K562 (cell line): ENCODE measurements at regions not wholly inside any gene's neighbourhood (a gene's known extent, or its start where the extent isn't known, plus 50 kb on each side); places are given as distances from the start of the nearest gene placed in this dataset.

Source experiments
- BHLHE40 ChIP-seq: IDR thresholded peaks from 2 replicates; pipeline ENCODE4 v1.6.1; 2011; ENCODE audit warnings: low read length, improper control_type of control experiment
- HNRNPK ChIP-seq: fragments of 200-400 bp; formaldehyde crosslinking; IDR thresholded peaks from one replicate; pipeline ENCODE4 v1.6.1; 2018; ENCODE audit warnings: mild to moderate bottlenecking, low read depth, low read length; ENCODE audit not compliant: poor library complexity, severe bottlenecking
- ZNF133 ChIP-seq: fragments of 250-450 bp; sonication (Bioruptor Pico); IDR thresholded peaks from 2 replicates; pipeline ENCODE4 v1.4.0; 2020; ENCODE audit warnings: mild to moderate bottlenecking
- ZNF23 ChIP-seq: fragments of 250-450 bp; sonication (Bioruptor Pico); IDR thresholded peaks from 2 replicates; pipeline ENCODE4 v1.4.0; 2020; ENCODE audit warnings: mild to moderate bottlenecking
- ZNF24 ChIP-seq: fragments of 450-650 bp; IDR thresholded peaks from 2 replicates; pipeline ENCODE4 v1.6.1; 2016
- ZNF764 ChIP-seq: fragments of 250-450 bp; sonication (Bioruptor Pico); IDR thresholded peaks from 2 replicates; pipeline ENCODE4 v1.4.0; 2020; ENCODE audit warnings: low read depth, mild to moderate bottlenecking, moderate library complexity
- TF ChIP-seq, protein P1 (sequence below), 3 experiments: IDR thresholded peaks in 2 of 3; conservative IDR thresholded peaks in 1 of 3; 2 replicates each; pipeline ENCODE4 v1.5.1; 2011 to 2012; ENCODE audit warnings: low read length in 3 of 3, mild to moderate bottlenecking in 3 of 3, control low read depth in 2 of 3, improper control_type of control experiment in 1 of 3, inconsistent platforms in 1 of 3, low read depth in 1 of 3, mixed read lengths in 1 of 3, moderate library complexity in 1 of 3; ENCODE audit not compliant: insufficient read depth in 2 of 3
- TF ChIP-seq, protein P2 (sequence below): sonication (generic); formaldehyde crosslinking; IDR thresholded peaks from 2 replicates; pipeline ENCODE4 v1.8.1; 2022; ENCODE audit warnings: missing genetic modification reagents
- TF ChIP-seq, protein P3 (sequence below): sonication (generic); formaldehyde crosslinking; IDR thresholded peaks from 2 replicates; pipeline ENCODE4 v1.8.0; 2022; ENCODE audit warnings: missing genetic modification reagents, mild to moderate bottlenecking, borderline replicate concordance

DNA sequence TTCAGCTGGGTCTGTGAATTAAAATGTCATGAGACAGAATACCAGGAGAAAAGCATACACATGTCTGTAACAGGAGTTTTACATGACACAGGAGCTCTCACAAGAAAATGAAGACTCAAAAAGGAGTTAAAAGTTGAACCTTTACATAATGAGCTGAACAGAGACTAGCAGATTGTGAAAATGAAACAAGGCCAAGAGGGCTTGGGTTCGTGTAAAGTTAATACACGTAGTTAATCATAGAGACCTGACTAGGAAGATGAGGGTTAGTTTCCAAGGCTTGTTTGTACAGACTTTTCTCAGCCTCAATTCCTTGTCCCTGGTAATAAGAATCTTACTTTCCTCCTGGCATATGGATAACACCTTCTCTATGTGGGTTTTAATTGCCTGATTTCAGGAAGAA is 1294.0 kb downstream of the MAT2B start:
- no peak for TF ChIP-seq ZNF133 (CRISPR knock-in tag)
- no peak for TF ChIP-seq ZNF23 (CRISPR knock-in tag)
- TF ChIP-seq, protein P1, sequence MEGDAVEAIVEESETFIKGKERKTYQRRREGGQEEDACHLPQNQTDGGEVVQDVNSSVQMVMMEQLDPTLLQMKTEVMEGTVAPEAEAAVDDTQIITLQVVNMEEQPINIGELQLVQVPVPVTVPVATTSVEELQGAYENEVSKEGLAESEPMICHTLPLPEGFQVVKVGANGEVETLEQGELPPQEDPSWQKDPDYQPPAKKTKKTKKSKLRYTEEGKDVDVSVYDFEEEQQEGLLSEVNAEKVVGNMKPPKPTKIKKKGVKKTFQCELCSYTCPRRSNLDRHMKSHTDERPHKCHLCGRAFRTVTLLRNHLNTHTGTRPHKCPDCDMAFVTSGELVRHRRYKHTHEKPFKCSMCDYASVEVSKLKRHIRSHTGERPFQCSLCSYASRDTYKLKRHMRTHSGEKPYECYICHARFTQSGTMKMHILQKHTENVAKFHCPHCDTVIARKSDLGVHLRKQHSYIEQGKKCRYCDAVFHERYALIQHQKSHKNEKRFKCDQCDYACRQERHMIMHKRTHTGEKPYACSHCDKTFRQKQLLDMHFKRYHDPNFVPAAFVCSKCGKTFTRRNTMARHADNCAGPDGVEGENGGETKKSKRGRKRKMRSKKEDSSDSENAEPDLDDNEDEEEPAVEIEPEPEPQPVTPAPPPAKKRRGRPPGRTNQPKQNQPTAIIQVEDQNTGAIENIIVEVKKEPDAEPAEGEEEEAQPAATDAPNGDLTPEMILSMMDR (IDR thresholded peaks at IDR 0.05 in 2 of 3, conservative IDR thresholded peaks at IDR 0.05 in 1 of 3; ENCODE audit: insufficient read depth in 2 of 3, low read depth in 1 of 3, low read length in 3 of 3), result no peak
- no peak for TF ChIP-seq ZNF24
- no peak for TF ChIP-seq HNRNPK
- TF ChIP-seq, protein P2, sequence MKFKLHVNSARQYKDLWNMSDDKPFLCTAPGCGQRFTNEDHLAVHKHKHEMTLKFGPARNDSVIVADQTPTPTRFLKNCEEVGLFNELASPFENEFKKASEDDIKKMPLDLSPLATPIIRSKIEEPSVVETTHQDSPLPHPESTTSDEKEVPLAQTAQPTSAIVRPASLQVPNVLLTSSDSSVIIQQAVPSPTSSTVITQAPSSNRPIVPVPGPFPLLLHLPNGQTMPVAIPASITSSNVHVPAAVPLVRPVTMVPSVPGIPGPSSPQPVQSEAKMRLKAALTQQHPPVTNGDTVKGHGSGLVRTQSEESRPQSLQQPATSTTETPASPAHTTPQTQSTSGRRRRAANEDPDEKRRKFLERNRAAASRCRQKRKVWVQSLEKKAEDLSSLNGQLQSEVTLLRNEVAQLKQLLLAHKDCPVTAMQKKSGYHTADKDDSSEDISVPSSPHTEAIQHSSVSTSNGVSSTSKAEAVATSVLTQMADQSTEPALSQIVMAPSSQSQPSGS, result no peak
- no peak for TF ChIP-seq BHLHE40
- TF ChIP-seq ZNF764 (CRISPR knock-in tag), result no peak
- TF ChIP-seq, protein P3, sequence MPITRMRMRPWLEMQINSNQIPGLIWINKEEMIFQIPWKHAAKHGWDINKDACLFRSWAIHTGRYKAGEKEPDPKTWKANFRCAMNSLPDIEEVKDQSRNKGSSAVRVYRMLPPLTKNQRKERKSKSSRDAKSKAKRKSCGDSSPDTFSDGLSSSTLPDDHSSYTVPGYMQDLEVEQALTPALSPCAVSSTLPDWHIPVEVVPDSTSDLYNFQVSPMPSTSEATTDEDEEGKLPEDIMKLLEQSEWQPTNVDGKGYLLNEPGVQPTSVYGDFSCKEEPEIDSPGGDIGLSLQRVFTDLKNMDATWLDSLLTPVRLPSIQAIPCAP (CRISPR knock-in tag), result no peak
